ENCODE measurements at regions not wholly inside any gene's neighbourhood (a gene's known extent, or its start where the extent isn't known, plus 50 kb on each side); places are given as distances from the start of the nearest gene placed in this dataset.

- Histone ChIP-seq H3K27me3 (ENCODE audit: low read depth) (no peaks in the 10 kb centered on the region), H3K4me3 (no peak overlapping the region), H3K27ac (replicated peaks) (no peak overlapping the region), H3K36me3 (no peaks in the 10 kb centered on the region), H3K4me1 (no peaks in the 10 kb centered on the region), H3K9me3 (replicated peaks) (no peaks in the 10 kb centered on the region)
- TF ChIP-seq CTCF (IDR thresholded peaks at IDR 0.05; ENCODE audit: borderline replicate concordance) = no peak
- no peak for DNase-seq
- intact Hi-C loops (cut with micrococcal nuclease) = no loop called here
Measured at GRCh38 chr9:117869712-117870111, 165.5 kb downstream of the TLR4 start.

GRCh38 chr9:117873664-117874063 lies 169.5 kb downstream of the TLR4 start:
- Histone ChIP-seq H3K27ac (replicated peaks) (no peak overlapping the region), H3K4me1 (no peaks in the 10 kb centered on the region), H3K9me3 (replicated peaks) (no peaks in the 10 kb centered on the region), H3K36me3 (no peaks in the 10 kb centered on the region), H3K27me3 (ENCODE audit: low read depth) (no peaks in the 10 kb centered on the region), H3K4me3 (no peak overlapping the region)
- intact Hi-C loops (cut with micrococcal nuclease) = no loop called here
- DNase-seq = no peak
- no peak for TF ChIP-seq CTCF (IDR thresholded peaks at IDR 0.05; ENCODE audit: borderline replicate concordance)

- H3K27me3 ChIP-seq (ENCODE audit: low read depth) = no peaks in the 10 kb centered on the region
- H3K4me3 ChIP-seq = no peak overlapping the region
- no peak overlapping the region for H3K27ac ChIP-seq (replicated peaks)
- no peak for TF ChIP-seq CTCF (IDR thresholded peaks at IDR 0.05; ENCODE audit: borderline replicate concordance)
- H3K36me3 ChIP-seq = no peaks in the 10 kb centered on the region
- intact Hi-C loops (cut with micrococcal nuclease) = no loop called here
- no peaks in the 10 kb centered on the region for H3K9me3 ChIP-seq (replicated peaks)
- DNase-seq = no peak
- no peaks in the 10 kb centered on the region for H3K4me1 ChIP-seq
Measured at GRCh38 chr9:117875886-117876285, 171.7 kb downstream of the TLR4 start.

GRCh38 chr9:117882171-117882570 lies 178.0 kb downstream of the TLR4 start:
- intact Hi-C loops (cut with micrococcal nuclease) = no loop called here
- Histone ChIP-seq H3K27me3 (ENCODE audit: low read depth) (no peaks in the 10 kb centered on the region), H3K4me3 (no peak overlapping the region), H3K4me1 (no peaks in the 10 kb centered on the region), H3K27ac (replicated peaks) (no peak overlapping the region), H3K36me3 (no peaks in the 10 kb centered on the region), H3K9me3 (replicated peaks) (no peaks in the 10 kb centered on the region)
- no peak for DNase-seq
- no peak for TF ChIP-seq CTCF (IDR thresholded peaks at IDR 0.05; ENCODE audit: borderline replicate concordance)

- H3K4me3 ChIP-seq = no peak overlapping the region
- DNase-seq = no peak
- H3K27ac ChIP-seq (replicated peaks) = no peak overlapping the region
- intact Hi-C loops (cut with micrococcal nuclease) = no loop called here
- H3K9me3 ChIP-seq (replicated peaks) = no peaks in the 10 kb centered on the region
- no peaks in the 10 kb centered on the region for H3K4me1 ChIP-seq
- no peaks in the 10 kb centered on the region for H3K27me3 ChIP-seq (ENCODE audit: low read depth)
- H3K36me3 ChIP-seq = no peaks in the 10 kb centered on the region
- TF ChIP-seq CTCF (IDR thresholded peaks at IDR 0.05; ENCODE audit: borderline replicate concordance) = no peak
Measured at GRCh38 chr9:117886616-117887015, 182.4 kb downstream of the TLR4 start.

GRCh38 chr9:117887383-117887782 lies 183.2 kb downstream of the TLR4 start:
- intact Hi-C loops (cut with micrococcal nuclease) = no loop called here
- no peak overlapping the region for H3K27ac ChIP-seq (replicated peaks)
- H3K9me3 ChIP-seq (replicated peaks) = no peaks in the 10 kb centered on the region
- TF ChIP-seq CTCF (IDR thresholded peaks at IDR 0.05; ENCODE audit: borderline replicate concordance) = no peak
- H3K4me3 ChIP-seq = no peak overlapping the region
- H3K4me1 ChIP-seq = no peaks in the 10 kb centered on the region
- no peak for DNase-seq
- H3K36me3 ChIP-seq = no peaks in the 10 kb centered on the region
- no peaks in the 10 kb centered on the region for H3K27me3 ChIP-seq (ENCODE audit: low read depth)

All from left ventricle myocardium inferior (tissue), 1 donor.